GM19238 (cell line): ENCODE measurements at regions not wholly inside any gene's neighbourhood (a gene's known extent, or its start where the extent isn't known, plus 50 kb on each side); places are given as distances from the start of the nearest gene placed in this dataset.

Source experiments
- DNase-seq: peaks from one replicate; pipeline ENCODE4 v3.0.0; 2011; ENCODE audit warnings: low spot score; ENCODE audit not compliant: insufficient read length

- DNase-seq = no peak
Observed at GRCh38 chr2:217691516-217691915, 311.3 kb downstream of the TNS1 start.

DNA sequence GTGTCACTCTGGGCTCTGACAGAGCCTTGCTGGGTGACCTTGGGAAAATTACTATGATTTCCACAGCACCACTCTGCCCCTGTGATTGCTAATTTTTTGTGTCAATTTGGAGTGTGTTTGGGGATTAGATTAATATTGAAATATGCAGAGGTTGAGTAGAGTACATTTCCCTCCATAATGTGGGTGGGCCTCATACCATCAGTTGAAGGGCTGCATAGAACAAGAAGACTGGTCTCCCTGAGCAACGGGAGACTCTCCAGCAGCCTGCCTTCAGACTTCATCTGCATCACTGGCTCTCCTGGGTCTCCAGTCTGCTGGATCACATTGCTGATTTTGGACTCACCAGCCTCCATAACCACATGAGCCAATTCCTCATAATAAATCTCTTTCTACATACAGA lies 313.7 kb downstream of the TNS1 start:
- DNase-seq = no peak

DNA sequence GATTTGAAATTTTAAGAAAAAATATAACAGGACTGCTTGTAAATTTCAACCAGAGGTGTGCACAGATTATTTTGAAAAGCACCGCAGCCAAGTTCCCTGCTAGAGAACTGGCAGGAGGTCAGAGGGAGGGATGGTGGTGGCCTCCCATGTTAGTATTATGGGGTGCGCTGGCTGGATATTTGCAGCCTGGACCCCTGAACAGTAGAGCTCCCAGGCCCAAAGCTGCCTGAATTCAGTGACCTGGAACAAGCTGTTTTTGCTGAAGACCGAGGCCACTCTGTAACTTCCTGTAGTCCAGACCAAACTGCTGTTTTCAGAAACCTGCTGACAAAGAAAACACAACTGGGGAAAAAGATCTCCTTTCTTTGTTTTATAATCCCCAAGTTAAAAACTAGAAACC lies 314.3 kb downstream of the TNS1 start:
- no peak for DNase-seq

GRCh38 chr2:217687771-217688170 lies 315.0 kb downstream of the TNS1 start:
- DNase-seq = no peak

- DNase-seq = no peak
Observed at GRCh38 chr2:217685255-217685605, 317.6 kb downstream of the TNS1 start.

- DNase-seq = no peak
Observed at GRCh38 chr2:217684431-217685254, 318.2 kb downstream of the TNS1 start.

DNA sequence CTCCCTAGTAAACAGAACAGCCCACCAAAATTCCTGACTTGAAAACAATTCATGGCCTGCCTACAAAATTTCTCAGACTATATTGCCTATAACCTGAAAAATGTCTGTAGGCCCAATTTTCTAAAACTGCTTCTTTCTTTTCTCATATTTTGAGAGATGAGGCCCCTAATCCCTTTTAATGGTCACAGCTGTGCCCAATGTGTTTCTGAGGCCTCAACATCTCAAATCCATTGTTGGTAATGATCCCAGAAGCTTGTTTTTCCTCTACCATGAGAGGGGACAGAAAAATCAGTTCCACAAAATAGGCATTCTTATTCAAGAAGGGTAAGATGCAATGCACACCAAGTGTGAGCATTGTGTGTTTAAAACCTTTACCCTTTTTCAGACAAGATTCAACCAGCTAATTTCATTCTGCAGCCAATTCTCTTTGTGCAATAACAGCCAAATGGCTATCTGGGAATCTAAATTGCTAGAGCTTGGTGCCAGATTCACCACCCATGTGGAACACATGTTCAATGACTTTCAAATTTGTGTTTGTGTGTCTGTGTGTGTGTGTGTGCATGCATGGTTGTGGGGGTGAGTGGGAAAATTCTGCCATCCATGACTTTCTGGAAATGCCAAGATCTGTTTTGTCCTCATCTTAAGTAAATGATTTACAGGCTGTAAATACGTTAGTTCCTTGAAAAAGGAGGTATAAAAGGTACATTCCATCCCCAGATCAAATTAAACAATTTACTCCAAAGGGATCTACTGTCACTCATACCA lies 319.5 kb downstream of the TNS1 start:
- DNase-seq = no peak

DNA sequence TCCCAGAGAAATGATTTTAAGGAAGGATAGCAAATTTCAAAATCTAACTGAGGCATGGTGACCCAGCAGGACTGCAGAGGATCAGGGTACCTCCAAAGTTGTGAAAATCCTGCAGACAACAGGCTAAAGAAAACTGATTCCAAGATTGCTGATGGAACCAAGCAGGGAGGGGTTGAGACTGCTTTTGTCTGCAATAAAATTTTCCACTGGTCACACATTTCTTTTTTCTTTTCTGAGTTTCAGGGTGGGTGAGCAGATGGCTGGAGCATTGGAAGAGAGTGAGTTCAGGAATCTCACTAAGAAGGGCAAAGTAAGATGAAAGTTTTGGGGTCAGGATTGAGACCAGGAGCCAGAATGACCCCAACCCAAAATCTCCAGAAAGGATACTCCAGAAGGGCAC lies 321.0 kb downstream of the TNS1 start:
- no peak for DNase-seq

DNA sequence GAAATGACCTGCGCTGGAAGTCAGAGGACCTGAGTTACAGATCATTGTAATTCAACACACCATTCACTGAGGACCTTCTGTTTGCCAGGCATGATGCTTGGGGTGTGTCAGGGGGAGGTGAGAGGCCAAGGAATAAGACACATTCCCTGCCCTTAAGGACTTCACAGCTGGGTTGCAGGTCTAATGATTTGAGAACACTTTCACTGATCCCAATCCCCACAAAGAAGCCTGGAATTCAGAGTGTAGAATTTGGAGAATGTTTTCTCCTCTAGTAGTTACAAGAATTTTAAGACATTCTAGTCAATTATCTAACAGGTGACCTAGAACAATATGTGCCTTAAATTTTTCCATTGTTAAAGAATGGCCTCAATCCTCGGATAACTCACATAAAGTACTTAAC lies 322.4 kb downstream of the TNS1 start:
- DNase-seq = no peak

DNA sequence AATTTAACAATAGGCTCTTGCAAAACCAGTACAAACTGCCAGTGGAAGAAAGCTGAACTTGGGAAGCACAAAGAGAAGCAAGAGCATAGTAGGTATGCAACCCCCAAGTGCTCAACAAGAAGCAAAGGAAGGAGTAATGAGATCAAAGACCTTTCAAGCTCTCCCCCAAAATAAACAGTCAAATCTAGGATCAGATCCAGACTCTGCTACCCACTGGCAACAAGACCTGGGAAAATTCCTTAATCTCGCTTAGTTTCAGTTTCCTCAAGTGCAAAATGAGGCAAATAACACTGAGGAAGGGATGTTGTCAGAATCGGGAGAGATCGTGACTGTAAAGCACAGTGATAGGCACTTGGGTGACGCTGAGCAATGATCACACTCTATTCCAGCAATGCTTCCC lies 329.2 kb downstream of the TNS1 start:
- no peak for DNase-seq

DNA sequence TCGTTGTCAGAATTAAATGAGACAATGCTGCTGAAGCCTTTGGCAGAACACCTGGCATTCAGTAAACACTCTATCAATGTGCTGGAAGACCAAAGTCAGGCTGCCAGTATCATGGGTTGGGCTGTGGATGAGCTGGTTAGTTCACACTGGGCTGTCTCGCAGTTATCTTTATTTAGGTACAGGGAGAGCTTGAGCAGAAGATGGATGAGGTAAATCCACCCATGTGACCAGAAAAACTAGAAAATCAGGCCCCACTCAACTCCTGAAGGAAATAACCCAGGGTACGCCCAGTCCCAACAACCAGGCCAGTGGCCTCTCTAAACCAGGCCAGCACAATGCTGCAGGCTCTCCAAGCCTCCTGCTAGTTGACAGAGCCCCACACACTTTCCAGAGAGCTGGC lies 330.3 kb downstream of the TNS1 start:
- DNase-seq = no peak

GRCh38 chr2:217671871-217672270 lies 330.9 kb downstream of the TNS1 start:
- DNase-seq = no peak

DNA sequence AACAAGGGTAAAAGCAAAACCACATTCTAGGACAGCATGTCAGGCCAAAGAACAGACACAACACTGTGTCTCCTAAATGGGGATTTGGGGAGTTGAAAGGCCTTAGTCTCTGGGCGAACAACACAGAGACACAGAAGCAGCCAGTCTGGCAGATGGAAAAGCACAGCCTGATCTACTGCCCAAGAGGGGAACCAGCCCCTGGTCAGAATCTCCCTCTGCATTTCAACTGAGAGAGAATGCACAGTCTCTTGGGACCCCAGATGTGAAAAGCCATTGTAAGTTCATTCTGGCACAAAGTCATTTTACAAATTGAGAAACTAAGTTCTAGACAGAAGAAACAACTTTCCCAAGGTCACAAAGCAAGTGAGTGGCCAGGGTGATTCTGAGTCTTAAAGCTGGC lies 331.7 kb downstream of the TNS1 start:
- no peak for DNase-seq

DNA sequence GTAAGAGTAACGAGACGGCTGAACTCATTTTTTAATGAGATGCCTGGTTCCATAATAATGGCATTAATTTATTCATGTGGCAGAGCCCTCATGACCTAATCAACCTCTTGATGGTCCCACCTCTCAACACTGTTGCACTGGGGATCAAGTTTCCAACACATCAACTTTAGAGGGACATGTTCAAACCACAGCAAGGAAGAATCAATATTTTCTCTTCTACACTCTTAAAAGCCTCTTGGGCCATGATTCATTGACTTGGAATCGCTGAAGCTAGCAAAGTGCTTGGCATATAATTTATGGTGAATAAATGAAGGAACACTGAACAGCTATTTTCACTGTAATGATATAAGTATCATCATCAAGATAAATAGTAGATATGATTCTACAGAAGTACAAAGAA lies 333.0 kb downstream of the TNS1 start:
- DNase-seq = no peak

- DNase-seq = no peak
Observed at GRCh38 chr2:217667512-217667911, 335.3 kb downstream of the TNS1 start.

GRCh38 chr2:217667035-217667434 lies 335.8 kb downstream of the TNS1 start:
- no peak for DNase-seq

DNA sequence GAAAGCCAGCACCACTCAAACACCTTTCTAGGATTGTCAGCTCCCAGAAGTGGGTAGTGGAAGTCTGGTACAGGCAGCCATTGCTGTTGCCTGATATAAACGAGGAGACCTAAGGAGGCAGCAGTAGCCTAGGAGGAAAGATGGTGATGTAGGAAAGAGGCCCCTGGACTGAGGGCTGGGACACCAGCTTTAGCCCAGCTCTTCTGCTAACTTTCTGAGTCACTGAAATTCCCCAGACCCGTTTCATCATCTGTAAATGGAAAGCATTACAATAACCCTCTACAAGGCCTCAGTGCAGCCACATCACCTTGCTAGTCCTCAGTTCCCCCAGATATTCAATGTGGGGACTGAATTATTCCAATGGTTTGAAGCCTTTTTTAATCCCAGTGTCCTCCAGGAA lies 336.5 kb downstream of the TNS1 start:
- no peak for DNase-seq

- no peak for DNase-seq
Observed at GRCh38 chr2:217664761-217665160, 338.0 kb downstream of the TNS1 start.

GRCh38 chr2:217662984-217663602 lies 339.7 kb downstream of the TNS1 start:
- DNase-seq = no peak

- DNase-seq = no peak
Observed at GRCh38 chr2:217661378-217661777, 341.4 kb downstream of the TNS1 start.

DNA sequence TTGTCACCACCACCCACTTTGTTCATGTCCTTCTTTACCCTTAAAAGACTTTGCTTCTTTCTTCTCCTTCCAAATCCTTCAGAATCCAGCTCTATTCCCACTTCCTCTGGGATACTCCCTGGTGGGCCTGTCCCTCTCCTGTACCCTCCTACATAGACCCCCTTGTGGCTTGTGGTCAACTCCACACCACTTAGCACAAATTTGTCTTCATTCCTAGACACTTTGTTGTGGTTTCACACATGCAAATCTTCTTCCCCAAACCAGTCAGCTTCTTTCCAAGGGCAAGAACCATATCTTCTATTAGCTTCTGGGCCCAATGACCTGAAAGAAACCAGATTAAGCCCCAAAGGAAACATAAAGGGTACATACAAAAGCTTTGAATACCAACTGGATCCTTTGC lies 342.4 kb downstream of the TNS1 start:
- DNase-seq = no peak

GRCh38 chr2:217658806-217659205 lies 344.0 kb downstream of the TNS1 start:
- DNase-seq = no peak

GRCh38 chr2:217657252-217657651 lies 345.5 kb downstream of the TNS1 start:
- no peak for DNase-seq
